ENCODE measurements at regions not wholly inside any gene's neighbourhood (a gene's known extent, or its start where the extent isn't known, plus 50 kb on each side); places are given as distances from the start of the nearest gene placed in this dataset.

DNA sequence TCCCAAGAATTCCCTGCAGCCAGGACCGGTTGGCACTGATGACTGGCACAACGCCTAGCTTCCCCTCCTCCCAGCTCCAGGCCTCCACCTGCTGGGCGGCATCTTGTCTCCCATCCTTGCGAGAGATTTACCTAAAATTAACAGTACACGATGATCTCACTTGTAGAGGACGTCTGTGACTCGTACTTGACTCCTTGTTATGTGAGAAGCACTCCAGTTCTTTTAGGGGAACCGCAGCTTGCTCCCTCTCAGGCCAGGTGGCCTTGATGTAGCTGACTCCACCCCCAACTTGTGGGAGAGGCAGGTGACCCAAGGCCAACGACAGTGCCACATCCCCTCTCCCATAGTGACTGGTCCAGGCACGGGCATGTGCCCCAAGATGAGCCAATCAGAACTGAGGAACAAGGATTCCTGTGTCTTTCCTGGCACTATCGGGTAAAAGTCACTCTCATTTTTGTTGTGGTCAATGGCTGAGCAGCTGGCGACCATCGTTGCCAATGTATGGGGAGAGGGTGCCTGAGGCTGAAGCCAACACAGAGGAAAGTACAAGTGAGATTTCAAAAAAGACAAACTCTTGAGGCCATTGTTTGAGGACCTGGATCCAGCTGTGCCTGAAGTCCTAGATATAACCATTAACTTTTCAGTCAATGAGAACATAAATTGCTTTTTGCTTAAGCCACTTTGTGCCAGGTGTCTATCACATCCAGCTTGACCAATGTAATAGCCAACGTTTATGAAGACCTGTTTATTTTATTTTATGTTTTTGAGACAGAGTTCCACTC, 208.7 kb downstream of the RBM19 start:
- Histone ChIP-seq H3K4me3 (replicated peaks; ENCODE audit: insufficient read depth, low read length) (no peak overlapping the region), H3K27ac (replicated peaks) (no peak overlapping the region), H3K27me3 (ENCODE audit: insufficient read depth, poor library complexity, severe bottlenecking) (no peaks in the 10 kb centered on the region)
- no peak for TF ChIP-seq POLR2AphosphoS5 (IDR thresholded peaks at IDR 0.05; ENCODE audit: low read depth)
- no peak for TF ChIP-seq GABPA (IDR thresholded peaks at IDR 0.05; ENCODE audit: low read depth)
- TF ChIP-seq, protein P1, sequence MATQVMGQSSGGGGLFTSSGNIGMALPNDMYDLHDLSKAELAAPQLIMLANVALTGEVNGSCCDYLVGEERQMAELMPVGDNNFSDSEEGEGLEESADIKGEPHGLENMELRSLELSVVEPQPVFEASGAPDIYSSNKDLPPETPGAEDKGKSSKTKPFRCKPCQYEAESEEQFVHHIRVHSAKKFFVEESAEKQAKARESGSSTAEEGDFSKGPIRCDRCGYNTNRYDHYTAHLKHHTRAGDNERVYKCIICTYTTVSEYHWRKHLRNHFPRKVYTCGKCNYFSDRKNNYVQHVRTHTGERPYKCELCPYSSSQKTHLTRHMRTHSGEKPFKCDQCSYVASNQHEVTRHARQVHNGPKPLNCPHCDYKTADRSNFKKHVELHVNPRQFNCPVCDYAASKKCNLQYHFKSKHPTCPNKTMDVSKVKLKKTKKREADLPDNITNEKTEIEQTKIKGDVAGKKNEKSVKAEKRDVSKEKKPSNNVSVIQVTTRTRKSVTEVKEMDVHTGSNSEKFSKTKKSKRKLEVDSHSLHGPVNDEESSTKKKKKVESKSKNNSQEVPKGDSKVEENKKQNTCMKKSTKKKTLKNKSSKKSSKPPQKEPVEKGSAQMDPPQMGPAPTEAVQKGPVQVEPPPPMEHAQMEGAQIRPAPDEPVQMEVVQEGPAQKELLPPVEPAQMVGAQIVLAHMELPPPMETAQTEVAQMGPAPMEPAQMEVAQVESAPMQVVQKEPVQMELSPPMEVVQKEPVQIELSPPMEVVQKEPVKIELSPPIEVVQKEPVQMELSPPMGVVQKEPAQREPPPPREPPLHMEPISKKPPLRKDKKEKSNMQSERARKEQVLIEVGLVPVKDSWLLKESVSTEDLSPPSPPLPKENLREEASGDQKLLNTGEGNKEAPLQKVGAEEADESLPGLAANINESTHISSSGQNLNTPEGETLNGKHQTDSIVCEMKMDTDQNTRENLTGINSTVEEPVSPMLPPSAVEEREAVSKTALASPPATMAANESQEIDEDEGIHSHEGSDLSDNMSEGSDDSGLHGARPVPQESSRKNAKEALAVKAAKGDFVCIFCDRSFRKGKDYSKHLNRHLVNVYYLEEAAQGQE (IDR thresholded peaks at IDR 0.05; ENCODE audit: insufficient replicate concordance, low read depth): no peak
- no peak for TF ChIP-seq CTCF (IDR thresholded peaks at IDR 0.05; ENCODE audit: insufficient read depth, low read length)
- TF ChIP-seq SPI1 (IDR thresholded peaks at IDR 0.05; ENCODE audit: borderline replicate concordance, low read depth): no peak
- DNase-seq (ENCODE audit: low read depth in 1 of 2, low spot score in 1 of 2): no peak

GRCh38 chr12:113756609-113757008, 209.5 kb downstream of the RBM19 start:
- no peak for DNase-seq (ENCODE audit: low read depth in 1 of 2, low spot score in 1 of 2)

DNA sequence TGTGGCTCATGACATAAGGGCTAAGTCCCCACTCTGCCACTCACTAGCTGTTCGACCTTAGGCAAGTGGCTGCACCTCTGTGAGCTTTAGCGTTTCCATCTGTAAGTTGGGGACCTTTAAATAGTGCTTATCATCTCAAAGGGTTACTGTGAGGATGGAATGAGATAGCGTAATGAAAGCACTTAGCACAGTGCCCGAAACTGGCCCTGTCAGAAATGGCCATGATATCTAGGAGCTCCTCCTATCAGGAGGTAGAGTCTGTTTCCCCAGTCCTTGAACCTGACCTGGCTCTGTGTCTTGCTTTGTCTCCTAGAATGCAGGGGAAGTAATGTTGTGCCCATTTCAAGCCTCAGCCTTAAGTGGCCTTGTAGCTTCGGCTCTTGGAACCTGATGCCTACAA, 211.0 kb downstream of the RBM19 start:
- no peak overlapping the region for H3K27ac ChIP-seq (replicated peaks)
- H3K4me3 ChIP-seq (replicated peaks; ENCODE audit: insufficient read depth, low read length): no peak overlapping the region
- DNase-seq (ENCODE audit: low read depth in 1 of 2, low spot score in 1 of 2): no peak
- no peaks in the 10 kb centered on the region for H3K27me3 ChIP-seq (ENCODE audit: insufficient read depth, poor library complexity, severe bottlenecking)
- TF ChIP-seq, protein P1 (IDR thresholded peaks at IDR 0.05; ENCODE audit: insufficient replicate concordance, low read depth): no peak
- no peak for TF ChIP-seq POLR2AphosphoS5 (IDR thresholded peaks at IDR 0.05; ENCODE audit: low read depth)
- TF ChIP-seq CTCF (IDR thresholded peaks at IDR 0.05; ENCODE audit: insufficient read depth, low read length): no peak
- no peak for TF ChIP-seq GABPA (IDR thresholded peaks at IDR 0.05; ENCODE audit: low read depth)
- TF ChIP-seq SPI1 (IDR thresholded peaks at IDR 0.05; ENCODE audit: borderline replicate concordance, low read depth): no peak

More at GRCh38 chr12:113756609-113757008, 209.5 kb downstream of the RBM19 start:
- Histone ChIP-seq H3K27ac (replicated peaks) (no peak overlapping the region), H3K4me3 (replicated peaks; ENCODE audit: insufficient read depth, low read length) (no peak overlapping the region), H3K27me3 (ENCODE audit: insufficient read depth, poor library complexity, severe bottlenecking) (no peaks in the 10 kb centered on the region)
- TF ChIP-seq, protein P1 (IDR thresholded peaks at IDR 0.05; ENCODE audit: insufficient replicate concordance, low read depth): no peak
- TF ChIP-seq POLR2AphosphoS5 (IDR thresholded peaks at IDR 0.05; ENCODE audit: low read depth): no peak
- no peak for TF ChIP-seq GABPA (IDR thresholded peaks at IDR 0.05; ENCODE audit: low read depth)

All from HL-60 (cell line).